Stimulated activated CD8-positive, alpha-beta memory T cell treated with anti-CD3 and anti-CD28 coated beads, Interleukin-4, amount 100 ng/mL, for 1 hour (primary cell): ENCODE measurements at regions not wholly inside any gene's neighbourhood (a gene's known extent, or its start where the extent isn't known, plus 50 kb on each side); places are given as distances from the start of the nearest gene placed in this dataset.

ENCODE experiments used
- DNase-seq, 2 donors: peaks; one replicate each; pipeline ENCODE4 v3.0.0-alpha.2; 2020; ENCODE audit warnings: low read depth in 2 of 2, low spot score in 1 of 2

DNA sequence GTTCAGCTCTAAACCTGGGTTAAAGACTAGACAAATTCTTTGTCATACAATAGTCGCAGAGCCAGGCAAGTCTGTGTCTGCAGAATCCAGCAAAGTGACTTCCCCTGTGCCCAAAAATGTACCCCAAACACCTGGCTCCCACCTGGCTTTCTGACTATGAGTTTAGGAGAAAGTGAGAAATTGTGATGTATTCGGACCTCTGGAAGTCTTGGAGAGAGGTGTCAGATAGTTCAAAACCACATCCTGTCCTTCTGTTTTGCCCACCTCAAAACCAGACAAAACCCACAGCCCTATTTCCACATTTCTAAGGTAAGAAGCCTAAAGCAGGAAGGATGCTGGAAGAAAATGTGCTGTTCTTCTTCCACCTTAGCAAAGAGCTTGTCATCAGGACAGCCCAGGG, 63.8 kb upstream of the CLMP start:
- no peak for DNase-seq

GRCh38 chr11:123257370-123257769, 62.3 kb upstream of the CLMP start:
- DNase-seq: no peak

DNA sequence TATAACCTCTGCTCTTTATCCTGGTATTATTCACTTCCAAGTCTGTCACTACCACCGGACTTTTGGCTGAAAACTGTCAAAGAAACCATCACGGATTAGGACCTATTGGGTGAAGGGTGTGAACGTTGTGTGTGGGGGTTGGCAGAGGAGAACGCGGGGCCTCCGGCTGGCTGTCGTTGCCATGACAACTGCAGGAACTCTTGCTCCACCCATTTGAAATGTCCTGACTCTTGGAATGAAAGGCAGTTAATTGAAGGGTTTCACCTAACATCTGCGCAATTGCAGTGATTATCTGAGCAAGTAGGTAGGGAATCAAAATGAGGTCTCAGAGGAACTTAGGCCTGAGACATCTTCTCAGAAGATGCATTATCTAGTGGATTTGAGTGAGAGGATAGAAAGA, 60.9 kb upstream of the CLMP start:
- DNase-seq: no peak

DNA sequence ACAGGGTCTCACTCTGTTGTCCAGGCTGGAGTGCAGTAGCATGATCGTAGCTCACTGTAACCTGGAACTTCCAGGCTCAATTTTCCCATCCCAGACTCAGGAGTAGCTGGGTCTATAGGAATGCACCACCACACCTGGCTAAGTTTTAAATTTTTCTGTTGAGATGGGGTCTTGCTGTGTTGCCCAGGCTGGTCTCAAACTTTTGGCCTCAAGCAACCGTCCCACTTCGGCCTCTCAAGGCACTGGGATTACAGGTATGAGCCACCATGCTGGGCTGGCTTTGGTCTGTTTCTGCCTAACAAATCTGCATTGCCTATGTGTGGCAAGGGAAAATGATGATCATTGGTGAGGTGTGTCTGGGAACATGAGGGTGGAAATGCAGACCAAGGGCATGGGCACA, 59.3 kb upstream of the CLMP start:
- no peak for DNase-seq

GRCh38 chr11:123253911-123254310, 58.9 kb upstream of the CLMP start:
- no peak for DNase-seq

- DNase-seq: no peak
These were observed 58.2 kb upstream of the CLMP start for GRCh38 chr11:123253223-123253622.

DNA sequence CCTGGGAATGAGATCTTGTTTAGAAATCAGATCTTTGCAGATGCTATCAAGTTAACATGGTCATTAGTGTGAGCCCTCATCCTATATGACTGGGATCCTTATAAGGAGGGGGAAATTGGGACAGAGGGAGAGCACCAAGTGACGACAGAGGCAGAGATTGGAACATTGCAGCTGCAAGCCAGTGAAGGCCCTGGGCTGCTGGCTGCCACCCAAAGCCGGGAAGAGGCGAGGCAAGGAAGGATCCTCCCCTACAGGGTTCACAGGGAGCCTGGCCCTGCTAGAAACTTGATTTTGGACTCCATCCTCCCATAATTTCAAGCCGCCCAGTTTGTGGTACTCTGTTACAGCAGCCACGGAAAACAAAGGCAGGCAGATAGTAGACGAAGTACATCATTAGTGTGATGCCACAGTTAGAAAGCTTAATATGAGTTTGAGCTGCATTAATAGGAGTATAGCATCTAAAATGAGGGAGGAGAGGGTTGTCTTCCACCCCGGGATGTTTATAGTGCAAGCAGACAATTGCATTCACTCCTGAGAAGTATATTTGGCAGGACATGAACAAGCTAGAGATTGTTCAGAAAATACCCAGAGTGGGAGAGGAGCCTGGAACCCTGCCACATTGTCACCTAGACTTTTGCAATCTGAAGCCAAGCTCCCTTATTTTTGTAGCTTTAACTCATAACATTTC, 56.8 kb upstream of the CLMP start:
- no peak for DNase-seq

DNA sequence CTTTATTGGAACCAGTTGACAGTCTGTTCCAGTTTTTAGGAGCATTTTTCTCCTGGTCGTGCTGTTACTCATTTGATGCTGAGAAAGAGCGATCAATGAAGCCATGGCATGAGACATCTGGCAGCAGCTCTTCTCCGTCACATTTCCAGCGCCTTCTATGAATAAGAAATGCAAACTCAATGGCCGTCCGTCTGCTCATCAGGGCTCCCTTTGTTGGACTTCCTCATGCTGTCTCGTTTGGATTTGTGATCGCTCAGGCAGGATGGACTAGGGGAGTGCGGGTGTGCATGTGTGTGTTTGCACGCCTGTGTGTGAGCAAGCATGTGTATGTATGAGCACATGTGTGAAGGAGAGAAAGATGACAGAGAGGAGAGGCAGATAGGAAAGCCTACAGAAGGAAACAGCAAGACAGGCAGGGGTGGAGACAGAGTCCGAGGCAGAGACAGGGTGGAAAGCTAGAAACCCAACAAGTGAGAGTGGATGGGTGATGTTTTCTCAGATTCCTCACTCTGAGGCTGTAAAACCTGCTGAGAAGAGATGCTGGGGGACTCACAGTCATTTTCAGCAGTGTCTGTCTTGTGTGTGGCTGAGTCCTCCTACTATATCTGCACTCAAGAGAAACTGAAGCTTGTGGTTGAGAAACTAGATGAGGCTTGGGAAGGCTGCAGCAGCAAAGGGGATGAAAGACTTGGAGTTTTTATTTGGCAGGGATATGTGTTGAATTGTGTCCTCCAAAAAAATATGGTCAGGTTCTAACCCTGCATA, 56.0 kb upstream of the CLMP start:
- no peak for DNase-seq

DNA sequence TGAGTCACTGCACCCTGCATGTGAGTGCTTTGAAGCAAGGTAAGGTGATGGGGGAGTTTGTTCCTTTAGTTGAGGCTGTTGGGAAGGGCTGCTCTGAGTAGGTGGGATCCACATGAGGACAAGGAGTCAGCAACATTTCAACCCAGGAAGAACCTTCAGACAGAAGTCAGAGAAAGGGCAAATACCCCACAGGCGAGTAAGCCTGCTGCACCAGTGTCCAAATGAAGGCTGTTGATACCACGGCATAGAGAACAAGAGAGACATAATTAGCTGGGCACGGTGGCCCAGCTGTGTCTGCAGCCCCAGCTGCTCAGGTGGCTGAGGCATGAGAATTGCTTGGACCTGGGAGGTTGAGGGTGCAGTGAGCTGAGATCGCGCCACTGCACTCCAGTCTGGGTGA, 54.3 kb upstream of the CLMP start:
- no peak for DNase-seq

GRCh38 chr11:123247813-123248379, 52.8 kb upstream of the CLMP start:
- no peak for DNase-seq

- DNase-seq: no peak
These were observed 52.4 kb upstream of the CLMP start for GRCh38 chr11:123247496-123247799.

DNA sequence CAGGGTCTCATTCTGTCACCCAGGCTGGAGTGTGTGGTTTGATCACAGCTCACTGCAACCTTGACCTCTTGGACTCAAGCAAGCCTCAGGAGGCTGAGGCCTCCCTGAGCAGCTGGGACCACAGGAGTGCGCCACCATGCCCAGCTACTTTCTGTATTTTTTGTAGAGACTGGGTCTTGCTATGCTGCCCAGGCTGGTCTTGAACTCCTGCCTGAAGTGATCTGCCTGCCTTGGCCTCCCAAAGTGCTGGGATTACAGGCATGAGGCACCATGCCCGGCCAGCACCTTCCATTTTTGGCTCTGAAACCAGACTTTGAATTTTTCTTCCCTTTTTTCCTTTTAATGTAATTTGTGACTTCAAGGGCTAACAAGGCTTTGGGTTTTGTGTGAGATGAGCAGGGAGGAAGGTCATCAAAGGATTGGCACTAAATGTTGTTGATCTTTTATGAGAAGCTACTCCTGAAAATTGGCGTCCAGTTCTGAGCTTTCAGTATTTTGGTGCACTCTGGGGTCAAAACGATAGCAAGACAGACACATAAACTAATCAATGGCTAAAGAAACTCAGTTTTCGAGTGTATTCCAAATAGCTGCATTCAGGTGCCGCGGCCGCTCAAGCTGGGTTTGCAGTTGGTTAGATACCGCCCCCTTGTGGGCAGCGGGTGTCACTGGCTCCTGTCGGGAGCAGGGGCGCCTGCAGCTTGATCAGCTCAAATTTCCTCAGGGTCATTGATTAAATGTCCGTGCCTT, 51.9 kb upstream of the CLMP start:
- peak; percentile 58 to 63 for DNase-seq

- no peak for DNase-seq
These were observed 50.5 kb upstream of the CLMP start for GRCh38 chr11:123245567-123245966.
